B cell (primary cell): ENCODE measurements at regions not wholly inside any gene's neighbourhood (a gene's known extent, or its start where the extent isn't known, plus 50 kb on each side); places are given as distances from the start of the nearest gene placed in this dataset.

Experiments
- ATAC-seq: fragments of 200-7000 bp; cut with Tn5 transposase; one replicate; pipeline ENCODE4 v1.10.0; 2021; ENCODE audit warnings: low read depth, mild to moderate bottlenecking, moderate number of reproducible peaks, moderate library complexity
- CTCF ChIA-PET: fragments of 350-600 bp; sonication (Branson Sonifier 250); formaldehyde crosslinking; loops from one replicate; lab custom pipeline; 2021; ENCODE audit warnings: antibody characterized with exemption, inconsistent platforms; lab: Charles Lee
- POLR2A ChIA-PET: fragments of 350-600 bp; sonication (Branson Sonifier 250); formaldehyde crosslinking; loops from one replicate; lab custom pipeline; 2021; ENCODE audit warnings: antibody characterized with exemption; lab: Charles Lee
- DNase-seq: peaks from one replicate; pipeline ENCODE4 v3.0.0; 2013
- H2AFZ ChIP-seq: 2 replicates; pipeline ENCODE4 v1.6.1; 2012; ENCODE audit warnings: mild to moderate bottlenecking, low read depth, low read length; ENCODE audit not compliant: insufficient read depth, poor library complexity, severe bottlenecking
- H3K27ac ChIP-seq, 2 donors: 1 replicate in 1 of 2; 2 replicates in 1 of 2; pipeline ENCODE4 v1.5.1; 2012 to 2013; ENCODE audit warnings: low read length in 2 of 2, mild to moderate bottlenecking in 2 of 2, moderate library complexity in 1 of 2
- H3K27me3 ChIP-seq, 4 experiments: fragments of 200-600 bp in 1 of 4; sonication (generic) in 1 of 4; replicated peaks in 1 of 4; 1 replicate in 2 of 4; 2 replicates in 2 of 4; pipeline versions ENCODE4 v1.6.1 to v1.7.0; 2013 to 2016; ENCODE audit warnings: low read length in 3 of 4, mild to moderate bottlenecking in 2 of 4, mixed read lengths in 1 of 4, moderate library complexity in 1 of 4; ENCODE audit not compliant: insufficient read depth in 4 of 4, control insufficient read depth in 3 of 4; ENCODE audit errors: control extremely low read depth in 1 of 4
- H3K36me3 ChIP-seq, 2 experiments: replicated peaks in 1 of 2; 1 replicate in 1 of 2; 2 replicates in 1 of 2; pipeline versions ENCODE4 v1.6.1 to v1.7.1; 2013; ENCODE audit warnings: low read length in 1 of 2; ENCODE audit not compliant: insufficient read depth in 2 of 2, control insufficient read depth in 1 of 2; ENCODE audit errors: control extremely low read depth in 1 of 2, extremely low read depth in 1 of 2
- H3K4me1 ChIP-seq, 2 donors: fragments of 200-600 bp in 1 of 2; sonication (generic) in 1 of 2; 1 replicate in 1 of 2; 2 replicates in 1 of 2; pipeline versions ENCODE4 v1.5.1 to v1.6.1; 2013 to 2017; ENCODE audit warnings: low read length in 2 of 2; ENCODE audit not compliant: control insufficient read depth in 2 of 2, insufficient read depth in 2 of 2
- H3K4me2 ChIP-seq: replicated peaks from 2 replicates; pipeline ENCODE3; 2012; ENCODE audit warnings: mild to moderate bottlenecking, low read depth, low read length; ENCODE audit not compliant: poor library complexity, severe bottlenecking
- H3K4me3 ChIP-seq, 5 experiments: fragments of 200-600 bp in 1 of 5; sonication (generic) in 1 of 5; 1 replicate in 3 of 5; 2 replicates in 2 of 5; pipeline versions ENCODE4 v1.5.1 to v1.7.0; 2011 to 2016; ENCODE audit warnings: low read length in 4 of 5, mild to moderate bottlenecking in 4 of 5, low read depth in 2 of 5, control low read depth in 1 of 5, moderate library complexity in 1 of 5; ENCODE audit not compliant: insufficient read depth in 1 of 5; ENCODE audit errors: control extremely low read depth in 1 of 5, extremely low read depth in 1 of 5
- H3K79me2 ChIP-seq: fragments of 200-600 bp; sonication (generic); one replicate; pipeline ENCODE4 v1.6.0; 2016; ENCODE audit warnings: low read length; ENCODE audit not compliant: control insufficient read depth, insufficient read depth
- H3K9ac ChIP-seq: fragments of 200-600 bp; sonication (generic); 2 replicates; pipeline ENCODE4 v1.6.1; 2017; ENCODE audit warnings: mild to moderate bottlenecking, low read length, moderate library complexity
- H3K9me3 ChIP-seq, 3 donors: one replicate each; pipeline versions ENCODE4 v1.6.1 to v1.7.1; 2013; ENCODE audit warnings: low read length in 2 of 3; ENCODE audit not compliant: control insufficient read depth in 2 of 3, insufficient read depth in 1 of 3; ENCODE audit errors: control extremely low read depth in 1 of 3
- H4K20me1 ChIP-seq: 2 replicates; pipeline ENCODE4 v1.6.0; 2012; ENCODE audit warnings: mild to moderate bottlenecking, low read length; ENCODE audit not compliant: insufficient read depth, control insufficient read depth, poor library complexity, severe bottlenecking
- H3K27ac Mint-ChIP-seq: one replicate; pipeline ENCODE4 v1.8.0; 2021; ENCODE audit warnings: mixed read lengths
- H3K27me3 Mint-ChIP-seq: one replicate; pipeline ENCODE4 v1.8.0; 2021; ENCODE audit warnings: mixed read lengths
- H3K4me1 Mint-ChIP-seq: one replicate; pipeline ENCODE4 v1.8.0; 2021; ENCODE audit warnings: mixed read lengths
- H3K4me3 Mint-ChIP-seq: one replicate; pipeline ENCODE4 v1.8.0; 2021; ENCODE audit warnings: mixed read lengths
- H3K9me3 Mint-ChIP-seq: one replicate; pipeline ENCODE4 v1.8.0; 2022; ENCODE audit warnings: mixed read lengths; ENCODE audit not compliant: insufficient read depth
- CTCF ChIP-seq: fragments of 200-600 bp; IDR thresholded peaks from one replicate; pipeline ENCODE4 v1.8.0; 2022; ENCODE audit warnings: antibody characterized with exemption, mild to moderate bottlenecking
- EZH2 ChIP-seq: IDR thresholded peaks from 2 replicates; pipeline ENCODE4 v1.6.1; 2012; ENCODE audit warnings: borderline replicate concordance, low read depth, mild to moderate bottlenecking, moderate library complexity, low read length; ENCODE audit not compliant: insufficient read depth, poor library complexity, severe bottlenecking
- WGBS: methylation state at CpG from one replicate; pipeline ENCODE4 v1.1.5; 2013; ENCODE audit warnings: missing lambda C conversion rate; ENCODE audit not compliant: insufficient coverage; 5-methylcytosine and 5-hydroxymethylcytosine counted together
- intact Hi-C: fragments of 100-400 bp; cut with micrococcal nuclease; formaldehyde crosslinking; loops from one replicate; pipeline ENCODE4 v1.10.0; 2022

GRCh38 chr1:222114536-222115156 is 372.8 kb upstream of the DUSP10 start:
- CTCF ChIA-PET = interaction anchor here (1.2 kb wide), 1 partner anchor 19 kb away, joined by 3 read pairs; no protein-coding TSS in a partner anchor
- Histone ChIP-seq H3K79me2 (no peaks in the 10 kb centered on the region), H4K20me1 (no peaks in the 10 kb centered on the region), H2AFZ (no peak overlapping the region), H3K27ac (no peak overlapping the region), H3K4me3 (no peak overlapping the region), H3K4me2 (no peak overlapping the region), H3K36me3 (no peaks in the 10 kb centered on the region), H3K4me1 (no peaks in the 10 kb centered on the region), H3K9ac (no peak overlapping the region), H3K9me3 (no peaks in the 10 kb centered on the region), H3K27me3 (peaks cover 0 to 12% (median 4%) of the 10 kb centered on the region in 4 experiments)
- POLR2A ChIA-PET = no interaction called here
- no peak for DNase-seq
- no peak for ATAC-seq
- no peaks in the 10 kb centered on the region for H3K4me1 Mint-ChIP-seq
- no peaks in the 10 kb centered on the region for H3K9me3 Mint-ChIP-seq
- intact Hi-C loops = no loop called here
- no peak for TF ChIP-seq EZH2
- no peak for TF ChIP-seq CTCF
- peaks cover 31% of the 10 kb centered on the region for H3K27me3 Mint-ChIP-seq
- no peak overlapping the region for H3K27ac Mint-ChIP-seq
- no peak overlapping the region for H3K4me3 Mint-ChIP-seq
- no CpG with 5 or more reads among the region's 3 CpGs for WGBS

- Histone ChIP-seq H3K79me2 (no peaks in the 10 kb centered on the region), H2AFZ (no peak overlapping the region), H3K27me3 (no peaks in the 10 kb centered on the region), H4K20me1 (no peaks in the 10 kb centered on the region), H3K36me3 (no peaks in the 10 kb centered on the region), H3K9me3 (no peaks in the 10 kb centered on the region), H3K4me2 (no peak overlapping the region), H3K4me1 (no peaks in the 10 kb centered on the region), H3K4me3 (no peak overlapping the region), H3K27ac (no peak overlapping the region), H3K9ac (no peak overlapping the region)
- CTCF ChIA-PET = no interaction called here
- WGBS = no CpG with 5 or more reads among the region's 4 CpGs
- no peak overlapping the region for H3K27ac Mint-ChIP-seq
- POLR2A ChIA-PET = no interaction called here
- H3K9me3 Mint-ChIP-seq = no peaks in the 10 kb centered on the region
- H3K27me3 Mint-ChIP-seq = peaks cover 18% of the 10 kb centered on the region
- ATAC-seq = no peak
- H3K4me1 Mint-ChIP-seq = no peaks in the 10 kb centered on the region
- intact Hi-C loops = no loop called here
- DNase-seq = no peak
- TF ChIP-seq EZH2 (no peak), CTCF (no peak)
- H3K4me3 Mint-ChIP-seq = no peak overlapping the region
Measured at GRCh38 chr1:222109836-222110235, 367.9 kb upstream of the DUSP10 start.
